IPS DF 4.7 (cell line): ENCODE measurements at regions not wholly inside any gene's neighbourhood (a gene's known extent, or its start where the extent isn't known, plus 50 kb on each side); places are given as distances from the start of the nearest gene placed in this dataset.

Source experiments
- DNase-seq: peaks from one replicate; pipeline ENCODE4 v3.0.0-alpha.2; 2013; ENCODE audit warnings: low spot score; ENCODE audit errors: extremely low read depth

DNA sequence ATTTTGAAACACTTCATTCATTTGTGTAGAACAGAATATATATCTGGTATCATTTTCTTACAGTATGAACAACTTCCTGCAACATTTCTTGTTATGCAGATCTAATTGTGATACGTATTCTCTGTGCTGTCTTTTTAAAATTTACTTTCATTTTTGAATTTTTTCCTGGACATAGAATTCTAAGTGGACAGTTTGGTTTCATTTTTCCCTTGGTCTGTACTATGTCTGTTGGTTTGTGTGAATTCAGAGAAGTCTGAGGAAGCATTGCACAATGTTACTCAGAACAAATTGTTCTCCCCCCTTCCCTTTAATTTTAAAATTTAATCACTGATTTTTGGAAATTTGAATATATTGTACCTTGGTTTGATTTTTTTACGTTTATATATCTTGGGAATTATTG is 352.5 kb upstream of the PCDH20 start:
- DNase-seq: no peak

GRCh38 chr13:61766667-61767058 is 351.0 kb upstream of the PCDH20 start:
- DNase-seq: no peak

DNA sequence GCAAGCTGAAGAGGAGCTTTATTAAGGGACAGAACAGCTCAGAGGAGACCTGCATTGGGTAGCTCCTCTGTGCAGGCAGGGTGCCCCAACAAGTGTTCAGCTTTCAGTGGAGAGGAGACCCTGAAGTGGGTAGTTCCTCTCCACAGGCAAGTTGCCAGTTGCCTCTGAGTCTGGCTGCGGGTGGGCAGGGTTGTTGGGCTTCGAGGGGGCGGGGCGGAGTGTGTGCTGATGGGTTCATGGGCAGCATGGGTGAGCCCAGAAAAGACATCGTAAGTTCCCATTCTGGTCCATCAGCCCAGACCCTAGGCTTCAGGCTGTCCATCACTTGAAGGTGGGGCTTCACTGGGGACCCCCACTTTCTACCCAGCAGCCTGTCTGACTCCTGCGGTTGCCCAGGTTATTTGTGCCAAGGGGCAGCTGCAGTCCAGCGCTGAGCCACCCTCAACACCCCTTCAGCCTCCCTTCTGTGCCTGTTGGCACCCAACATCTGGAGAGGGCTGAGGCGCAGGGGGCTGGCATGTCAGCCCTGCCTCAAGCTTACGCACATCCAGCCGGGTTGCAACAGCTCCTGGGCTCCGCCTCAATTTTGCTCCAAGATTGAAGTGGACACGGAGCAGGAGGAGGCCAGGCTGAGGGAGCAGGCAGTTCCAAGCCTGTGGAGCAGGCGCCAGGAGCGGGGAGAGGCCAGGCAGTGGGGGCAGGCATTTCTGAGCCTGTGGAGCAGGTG is 350.5 kb upstream of the PCDH20 start:
- DNase-seq: no peak

DNA sequence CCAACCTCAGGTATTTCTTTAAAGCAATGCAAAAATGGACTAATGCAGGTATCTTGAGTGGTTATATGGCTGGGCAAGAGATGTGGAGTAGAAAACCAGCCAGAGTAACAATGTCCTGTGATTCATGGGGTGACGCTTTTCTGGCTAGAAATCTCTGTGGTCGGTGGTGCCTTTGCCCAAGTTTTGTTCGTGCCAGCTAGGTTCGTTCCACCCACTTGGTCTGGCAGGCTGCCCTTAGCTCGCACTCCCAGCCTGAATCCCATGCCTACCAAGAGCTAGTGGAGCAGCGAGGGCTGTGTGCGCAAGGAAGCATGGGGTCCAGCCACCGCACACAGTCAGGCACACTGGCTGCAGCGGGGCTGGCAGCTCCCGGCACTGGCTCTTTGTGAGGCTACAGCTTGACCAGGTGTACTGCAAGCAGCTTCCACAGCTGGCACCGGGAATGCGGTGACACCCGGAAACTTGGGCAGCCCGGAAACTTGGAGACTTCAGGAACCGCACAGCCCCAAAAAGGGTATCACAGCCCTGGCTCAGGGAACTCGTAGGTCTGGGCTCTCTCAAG is 349.6 kb upstream of the PCDH20 start:
- DNase-seq: no peak

- no peak for DNase-seq
These were observed 346.0 kb upstream of the PCDH20 start for GRCh38 chr13:61761690-61762089.

GRCh38 chr13:61760102-61760501 is 344.5 kb upstream of the PCDH20 start:
- no peak for DNase-seq

- DNase-seq: no peak
These were observed 340.4 kb upstream of the PCDH20 start for GRCh38 chr13:61756031-61756430.

- no peak for DNase-seq
These were observed 335.4 kb upstream of the PCDH20 start for GRCh38 chr13:61751039-61751438.

- no peak for DNase-seq
These were observed 322.6 kb upstream of the PCDH20 start for GRCh38 chr13:61738236-61738750.

GRCh38 chr13:61734683-61735082 is 319.0 kb upstream of the PCDH20 start:
- no peak for DNase-seq

- no peak for DNase-seq
These were observed 312.8 kb upstream of the PCDH20 start for GRCh38 chr13:61728471-61728870.

GRCh38 chr13:61727767-61728166 is 312.1 kb upstream of the PCDH20 start:
- no peak for DNase-seq

GRCh38 chr13:61725806-61726205 is 310.2 kb upstream of the PCDH20 start:
- DNase-seq: no peak

- DNase-seq: no peak
These were observed 306.5 kb upstream of the PCDH20 start for GRCh38 chr13:61722119-61722518.

GRCh38 chr13:61712621-61713020 is 297.0 kb upstream of the PCDH20 start:
- no peak for DNase-seq

DNA sequence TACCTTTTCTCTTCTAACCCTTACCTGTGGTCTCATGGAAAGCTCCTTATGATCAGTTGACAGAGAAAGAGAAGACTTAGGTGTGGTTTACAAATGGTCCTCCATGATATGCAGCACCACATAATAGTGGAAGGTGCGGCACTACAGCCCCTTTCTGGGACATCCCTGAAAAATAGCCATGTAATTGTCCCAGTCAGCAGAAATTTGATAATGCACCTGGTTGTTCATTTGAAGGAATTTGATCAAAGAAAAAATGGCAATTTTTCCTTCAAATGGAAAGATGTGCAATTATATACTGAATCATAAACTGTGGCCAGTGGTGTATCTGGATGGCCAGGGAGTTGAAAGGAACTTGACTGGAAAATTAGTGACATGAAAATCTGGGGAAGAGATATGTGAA is 293.6 kb upstream of the PCDH20 start:
- DNase-seq: no peak

DNA sequence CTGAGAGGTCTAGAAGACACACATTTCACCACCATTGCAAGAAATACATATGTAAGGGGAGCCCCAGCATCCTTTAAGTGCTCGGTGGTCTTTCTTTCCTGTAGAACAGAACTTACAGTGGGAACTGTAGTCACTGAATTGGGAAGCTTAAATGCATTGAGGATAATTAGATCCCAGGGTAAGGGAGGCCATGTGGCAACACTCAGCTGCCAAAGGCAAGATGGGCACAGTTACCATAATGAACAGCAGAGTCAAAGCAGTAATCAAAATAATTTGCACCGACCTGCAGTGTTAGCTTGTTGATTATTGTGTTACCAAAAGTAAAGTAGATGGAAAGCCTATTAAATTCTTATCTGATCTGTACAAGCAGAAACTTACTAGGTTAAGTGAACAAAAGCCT is 291.2 kb upstream of the PCDH20 start:
- DNase-seq: no peak

- no peak for DNase-seq
These were observed 285.0 kb upstream of the PCDH20 start for GRCh38 chr13:61700620-61701019.

- no peak for DNase-seq
These were observed 284.5 kb upstream of the PCDH20 start for GRCh38 chr13:61700181-61700580.

DNA sequence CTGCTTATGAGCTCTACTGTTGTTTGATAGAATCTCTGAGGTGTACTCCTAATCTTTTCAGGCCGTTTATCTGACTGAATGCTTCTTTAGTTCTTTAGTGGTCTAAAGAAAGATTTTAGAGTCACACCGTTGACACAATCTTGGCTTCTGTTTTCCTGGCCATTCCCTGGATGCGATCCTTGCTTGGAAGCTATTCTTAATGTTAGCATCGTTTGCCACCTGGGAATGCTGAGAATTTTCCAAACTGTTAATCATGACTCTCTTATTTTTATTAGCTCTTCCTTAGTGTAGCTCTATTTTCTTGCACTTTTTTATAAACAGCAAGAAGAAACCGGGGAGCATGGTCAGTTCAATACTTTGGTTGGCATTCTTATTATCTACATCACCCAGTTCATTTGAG is 281.0 kb upstream of the PCDH20 start:
- no peak for DNase-seq

- DNase-seq: no peak
These were observed 279.5 kb upstream of the PCDH20 start for GRCh38 chr13:61695147-61695546.

DNA sequence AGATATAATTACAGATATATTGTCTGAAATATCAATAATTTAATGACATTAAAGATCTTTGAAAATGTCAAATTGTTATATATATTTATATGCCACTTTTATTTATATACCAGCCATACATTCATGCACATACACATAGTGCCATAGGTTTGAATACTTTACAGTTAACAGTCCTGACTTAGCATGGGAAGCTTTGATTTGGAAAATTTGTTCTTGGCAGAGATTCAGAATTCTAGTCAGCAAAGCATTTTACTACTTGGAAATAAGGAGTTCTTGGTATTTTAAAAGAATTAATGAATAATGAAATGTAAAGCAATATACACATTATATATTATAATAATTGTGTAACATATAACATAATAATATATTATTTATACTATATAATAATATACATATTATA is 277.0 kb upstream of the PCDH20 start:
- DNase-seq: no peak

- peak; percentile 19 for DNase-seq
These were observed 270.0 kb upstream of the PCDH20 start for GRCh38 chr13:61685682-61686012.
